ENCODE measurements at regions not wholly inside any gene's neighbourhood (a gene's known extent, or its start where the extent isn't known, plus 50 kb on each side); places are given as distances from the start of the nearest gene placed in this dataset.

DNA sequence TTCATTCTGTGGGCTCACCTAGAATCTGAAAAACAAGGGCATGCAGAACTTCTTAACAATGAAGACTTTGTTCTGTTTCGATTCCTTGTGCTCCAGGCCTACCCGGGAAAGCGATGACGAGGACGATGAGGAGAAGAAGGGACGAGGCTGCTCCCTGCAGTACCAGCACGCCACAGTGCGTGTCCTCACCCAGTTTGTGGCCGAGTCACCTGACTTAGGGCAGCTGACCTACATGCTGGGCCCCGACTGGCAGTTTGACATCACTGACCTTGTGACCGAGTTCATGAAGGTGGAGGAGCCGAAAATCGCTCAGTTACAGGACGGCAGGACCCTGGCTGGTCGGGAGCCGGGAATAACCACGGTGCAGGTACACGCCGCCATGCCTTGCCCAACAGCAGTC is 585.4 kb downstream of the AACS start:
- TF ChIP-seq, protein P1, sequence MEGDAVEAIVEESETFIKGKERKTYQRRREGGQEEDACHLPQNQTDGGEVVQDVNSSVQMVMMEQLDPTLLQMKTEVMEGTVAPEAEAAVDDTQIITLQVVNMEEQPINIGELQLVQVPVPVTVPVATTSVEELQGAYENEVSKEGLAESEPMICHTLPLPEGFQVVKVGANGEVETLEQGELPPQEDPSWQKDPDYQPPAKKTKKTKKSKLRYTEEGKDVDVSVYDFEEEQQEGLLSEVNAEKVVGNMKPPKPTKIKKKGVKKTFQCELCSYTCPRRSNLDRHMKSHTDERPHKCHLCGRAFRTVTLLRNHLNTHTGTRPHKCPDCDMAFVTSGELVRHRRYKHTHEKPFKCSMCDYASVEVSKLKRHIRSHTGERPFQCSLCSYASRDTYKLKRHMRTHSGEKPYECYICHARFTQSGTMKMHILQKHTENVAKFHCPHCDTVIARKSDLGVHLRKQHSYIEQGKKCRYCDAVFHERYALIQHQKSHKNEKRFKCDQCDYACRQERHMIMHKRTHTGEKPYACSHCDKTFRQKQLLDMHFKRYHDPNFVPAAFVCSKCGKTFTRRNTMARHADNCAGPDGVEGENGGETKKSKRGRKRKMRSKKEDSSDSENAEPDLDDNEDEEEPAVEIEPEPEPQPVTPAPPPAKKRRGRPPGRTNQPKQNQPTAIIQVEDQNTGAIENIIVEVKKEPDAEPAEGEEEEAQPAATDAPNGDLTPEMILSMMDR (IDR thresholded peaks at IDR 0.05), result no peak
- TF ChIP-seq EZH2 (IDR thresholded peaks at IDR 0.05; ENCODE audit: borderline replicate concordance, insufficient read depth, low read depth, low read length, poor library complexity, severe bottlenecking), result no peak

Measured in B cell (primary cell).